B cell (primary cell): ENCODE measurements at regions not wholly inside any gene's neighbourhood (a gene's known extent, or its start where the extent isn't known, plus 50 kb on each side); places are given as distances from the start of the nearest gene placed in this dataset.

Experiments
- ATAC-seq: fragments of 200-7000 bp; cut with Tn5 transposase; one replicate; pipeline ENCODE4 v1.10.0; 2021; ENCODE audit warnings: low read depth, mild to moderate bottlenecking, moderate number of reproducible peaks, moderate library complexity
- CTCF ChIA-PET: fragments of 350-600 bp; sonication (Branson Sonifier 250); formaldehyde crosslinking; loops from one replicate; lab custom pipeline; 2021; ENCODE audit warnings: antibody characterized with exemption, inconsistent platforms; lab: Charles Lee
- POLR2A ChIA-PET: fragments of 350-600 bp; sonication (Branson Sonifier 250); formaldehyde crosslinking; loops from one replicate; lab custom pipeline; 2021; ENCODE audit warnings: antibody characterized with exemption; lab: Charles Lee
- DNase-seq: peaks from one replicate; pipeline ENCODE4 v3.0.0; 2013
- H2AFZ ChIP-seq: 2 replicates; pipeline ENCODE4 v1.6.1; 2012; ENCODE audit warnings: mild to moderate bottlenecking, low read depth, low read length; ENCODE audit not compliant: insufficient read depth, poor library complexity, severe bottlenecking
- H3K27ac ChIP-seq, 2 donors: 1 replicate in 1 of 2; 2 replicates in 1 of 2; pipeline ENCODE4 v1.5.1; 2012 to 2013; ENCODE audit warnings: low read length in 2 of 2, mild to moderate bottlenecking in 2 of 2, moderate library complexity in 1 of 2
- H3K27me3 ChIP-seq, 4 experiments: fragments of 200-600 bp in 1 of 4; sonication (generic) in 1 of 4; replicated peaks in 1 of 4; 1 replicate in 2 of 4; 2 replicates in 2 of 4; pipeline versions ENCODE4 v1.6.1 to v1.7.0; 2013 to 2016; ENCODE audit warnings: low read length in 3 of 4, mild to moderate bottlenecking in 2 of 4, mixed read lengths in 1 of 4, moderate library complexity in 1 of 4; ENCODE audit not compliant: insufficient read depth in 4 of 4, control insufficient read depth in 3 of 4; ENCODE audit errors: control extremely low read depth in 1 of 4
- H3K36me3 ChIP-seq, 2 experiments: replicated peaks in 1 of 2; 1 replicate in 1 of 2; 2 replicates in 1 of 2; pipeline versions ENCODE4 v1.6.1 to v1.7.1; 2013; ENCODE audit warnings: low read length in 1 of 2; ENCODE audit not compliant: insufficient read depth in 2 of 2, control insufficient read depth in 1 of 2; ENCODE audit errors: control extremely low read depth in 1 of 2, extremely low read depth in 1 of 2
- H3K4me1 ChIP-seq, 2 donors: fragments of 200-600 bp in 1 of 2; sonication (generic) in 1 of 2; 1 replicate in 1 of 2; 2 replicates in 1 of 2; pipeline versions ENCODE4 v1.5.1 to v1.6.1; 2013 to 2017; ENCODE audit warnings: low read length in 2 of 2; ENCODE audit not compliant: control insufficient read depth in 2 of 2, insufficient read depth in 2 of 2
- H3K4me2 ChIP-seq: replicated peaks from 2 replicates; pipeline ENCODE3; 2012; ENCODE audit warnings: mild to moderate bottlenecking, low read depth, low read length; ENCODE audit not compliant: poor library complexity, severe bottlenecking
- H3K4me3 ChIP-seq, 5 experiments: fragments of 200-600 bp in 1 of 5; sonication (generic) in 1 of 5; 1 replicate in 3 of 5; 2 replicates in 2 of 5; pipeline versions ENCODE4 v1.5.1 to v1.7.0; 2011 to 2016; ENCODE audit warnings: low read length in 4 of 5, mild to moderate bottlenecking in 4 of 5, low read depth in 2 of 5, control low read depth in 1 of 5, moderate library complexity in 1 of 5; ENCODE audit not compliant: insufficient read depth in 1 of 5; ENCODE audit errors: control extremely low read depth in 1 of 5, extremely low read depth in 1 of 5
- H3K79me2 ChIP-seq: fragments of 200-600 bp; sonication (generic); one replicate; pipeline ENCODE4 v1.6.0; 2016; ENCODE audit warnings: low read length; ENCODE audit not compliant: control insufficient read depth, insufficient read depth
- H3K9ac ChIP-seq: fragments of 200-600 bp; sonication (generic); 2 replicates; pipeline ENCODE4 v1.6.1; 2017; ENCODE audit warnings: mild to moderate bottlenecking, low read length, moderate library complexity
- H3K9me3 ChIP-seq, 3 donors: one replicate each; pipeline versions ENCODE4 v1.6.1 to v1.7.1; 2013; ENCODE audit warnings: low read length in 2 of 3; ENCODE audit not compliant: control insufficient read depth in 2 of 3, insufficient read depth in 1 of 3; ENCODE audit errors: control extremely low read depth in 1 of 3
- H4K20me1 ChIP-seq: 2 replicates; pipeline ENCODE4 v1.6.0; 2012; ENCODE audit warnings: mild to moderate bottlenecking, low read length; ENCODE audit not compliant: insufficient read depth, control insufficient read depth, poor library complexity, severe bottlenecking
- H3K27ac Mint-ChIP-seq: one replicate; pipeline ENCODE4 v1.8.0; 2021; ENCODE audit warnings: mixed read lengths
- H3K27me3 Mint-ChIP-seq: one replicate; pipeline ENCODE4 v1.8.0; 2021; ENCODE audit warnings: mixed read lengths
- H3K4me1 Mint-ChIP-seq: one replicate; pipeline ENCODE4 v1.8.0; 2021; ENCODE audit warnings: mixed read lengths
- H3K4me3 Mint-ChIP-seq: one replicate; pipeline ENCODE4 v1.8.0; 2021; ENCODE audit warnings: mixed read lengths
- H3K9me3 Mint-ChIP-seq: one replicate; pipeline ENCODE4 v1.8.0; 2022; ENCODE audit warnings: mixed read lengths; ENCODE audit not compliant: insufficient read depth
- EZH2 ChIP-seq: IDR thresholded peaks from 2 replicates; pipeline ENCODE4 v1.6.1; 2012; ENCODE audit warnings: borderline replicate concordance, low read depth, mild to moderate bottlenecking, moderate library complexity, low read length; ENCODE audit not compliant: insufficient read depth, poor library complexity, severe bottlenecking
- WGBS: methylation state at CpG from one replicate; pipeline ENCODE4 v1.1.5; 2013; ENCODE audit warnings: missing lambda C conversion rate; ENCODE audit not compliant: insufficient coverage; 5-methylcytosine and 5-hydroxymethylcytosine counted together
- intact Hi-C: fragments of 100-400 bp; cut with micrococcal nuclease; formaldehyde crosslinking; loops from one replicate; pipeline ENCODE4 v1.10.0; 2022
- TF ChIP-seq, protein P1 (sequence below): fragments of 200-600 bp; IDR thresholded peaks from one replicate; pipeline ENCODE4 v1.8.0; 2022; ENCODE audit warnings: antibody characterized with exemption, mild to moderate bottlenecking

DNA sequence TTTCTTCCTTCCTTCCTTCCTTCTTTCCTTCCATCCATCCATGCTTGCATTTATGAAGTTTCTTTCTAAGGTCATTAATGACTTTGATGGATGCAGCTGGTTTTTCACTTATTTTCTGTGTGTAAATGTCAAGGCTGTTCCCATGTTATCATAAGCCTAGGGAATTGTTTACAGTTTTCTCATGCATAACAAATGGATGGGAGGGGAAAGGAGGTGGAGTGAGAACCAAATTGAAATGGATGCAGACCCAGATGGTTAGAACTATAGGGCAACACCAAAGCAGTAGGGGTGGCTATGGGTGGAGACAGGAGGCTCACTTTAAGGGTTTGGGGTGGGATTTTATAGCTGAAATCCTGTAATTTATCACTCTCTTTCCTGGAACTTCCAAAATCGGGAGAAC is 146.2 kb downstream of the TPH2 start:
- ChIA-PET CTCF (no interaction called here), POLR2A (no interaction called here)
- Histone ChIP-seq H3K4me3 (no peak overlapping the region), H3K79me2 (no peaks in the 10 kb centered on the region), H4K20me1 (no peaks in the 10 kb centered on the region), H3K27me3 (no peaks in the 10 kb centered on the region), H3K27ac (no peak overlapping the region), H3K9me3 (no peaks in the 10 kb centered on the region), H3K36me3 (no peaks in the 10 kb centered on the region), H2AFZ (no peak overlapping the region), H3K4me2 (no peak overlapping the region), H3K4me1 (no peaks in the 10 kb centered on the region), H3K9ac (no peak overlapping the region)
- intact Hi-C loops, result no loop called here
- H3K27ac Mint-ChIP-seq, result no peak overlapping the region
- TF ChIP-seq EZH2, result no peak
- TF ChIP-seq, protein P1, sequence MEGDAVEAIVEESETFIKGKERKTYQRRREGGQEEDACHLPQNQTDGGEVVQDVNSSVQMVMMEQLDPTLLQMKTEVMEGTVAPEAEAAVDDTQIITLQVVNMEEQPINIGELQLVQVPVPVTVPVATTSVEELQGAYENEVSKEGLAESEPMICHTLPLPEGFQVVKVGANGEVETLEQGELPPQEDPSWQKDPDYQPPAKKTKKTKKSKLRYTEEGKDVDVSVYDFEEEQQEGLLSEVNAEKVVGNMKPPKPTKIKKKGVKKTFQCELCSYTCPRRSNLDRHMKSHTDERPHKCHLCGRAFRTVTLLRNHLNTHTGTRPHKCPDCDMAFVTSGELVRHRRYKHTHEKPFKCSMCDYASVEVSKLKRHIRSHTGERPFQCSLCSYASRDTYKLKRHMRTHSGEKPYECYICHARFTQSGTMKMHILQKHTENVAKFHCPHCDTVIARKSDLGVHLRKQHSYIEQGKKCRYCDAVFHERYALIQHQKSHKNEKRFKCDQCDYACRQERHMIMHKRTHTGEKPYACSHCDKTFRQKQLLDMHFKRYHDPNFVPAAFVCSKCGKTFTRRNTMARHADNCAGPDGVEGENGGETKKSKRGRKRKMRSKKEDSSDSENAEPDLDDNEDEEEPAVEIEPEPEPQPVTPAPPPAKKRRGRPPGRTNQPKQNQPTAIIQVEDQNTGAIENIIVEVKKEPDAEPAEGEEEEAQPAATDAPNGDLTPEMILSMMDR, result no peak
- no peaks in the 10 kb centered on the region for H3K9me3 Mint-ChIP-seq
- no peaks in the 10 kb centered on the region for H3K4me1 Mint-ChIP-seq
- WGBS, result no CpG with 5 or more reads among the region's 1 CpG
- ATAC-seq (no peak), DNase-seq (no peak)
- no peaks in the 10 kb centered on the region for H3K27me3 Mint-ChIP-seq
- H3K4me3 Mint-ChIP-seq, result no peak overlapping the region

DNA sequence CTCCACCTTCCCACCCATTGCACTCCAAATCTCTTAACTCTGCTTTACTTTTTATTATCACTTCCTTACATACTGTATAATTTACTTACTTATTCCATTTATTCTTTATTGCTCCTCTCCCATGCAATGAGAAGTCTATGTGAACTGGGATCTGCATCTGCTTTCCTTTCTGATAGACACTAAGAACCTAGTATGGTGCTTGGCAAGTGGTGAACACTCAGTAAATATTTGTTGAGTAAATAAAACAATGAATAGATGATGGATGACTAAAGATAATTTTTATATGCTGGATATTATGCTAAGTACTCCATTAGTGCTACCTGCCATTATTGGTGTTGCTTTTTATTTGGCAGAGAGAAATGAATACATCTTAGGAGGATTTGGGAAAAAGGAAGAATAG is 151.0 kb downstream of the TPH2 start:
- H3K4me1 Mint-ChIP-seq, result no peaks in the 10 kb centered on the region
- POLR2A ChIA-PET, result no interaction called here
- no peak for ATAC-seq

More for the DNA sequence above, 151.0 kb downstream of the TPH2 start:
- Histone ChIP-seq H3K9me3 (peaks cover 0 to 10% (median 7%) of the 10 kb centered on the region in 3 donors), H3K4me3 (no peak overlapping the region), H3K36me3 (no peaks in the 10 kb centered on the region), H3K4me2 (no peak overlapping the region), H2AFZ (no peak overlapping the region), H3K27ac (no peak overlapping the region), H3K9ac (no peak overlapping the region), H3K79me2 (no peaks in the 10 kb centered on the region), H4K20me1 (no peaks in the 10 kb centered on the region), H3K27me3 (no peaks in the 10 kb centered on the region), H3K4me1 (no peaks in the 10 kb centered on the region)
- TF ChIP-seq, protein P1, result no peak
- intact Hi-C loops, result no loop called here
- Mint-ChIP-seq H3K27me3 (no peaks in the 10 kb centered on the region), H3K9me3 (peaks cover 4% of the 10 kb centered on the region), H3K27ac (no peak overlapping the region), H3K4me3 (no peak overlapping the region)
- CTCF ChIA-PET, result no interaction called here
- no peak for DNase-seq
